ENCODE measurements at regions not wholly inside any gene's neighbourhood (a gene's known extent, or its start where the extent isn't known, plus 50 kb on each side); places are given as distances from the start of the nearest gene placed in this dataset.

DNA sequence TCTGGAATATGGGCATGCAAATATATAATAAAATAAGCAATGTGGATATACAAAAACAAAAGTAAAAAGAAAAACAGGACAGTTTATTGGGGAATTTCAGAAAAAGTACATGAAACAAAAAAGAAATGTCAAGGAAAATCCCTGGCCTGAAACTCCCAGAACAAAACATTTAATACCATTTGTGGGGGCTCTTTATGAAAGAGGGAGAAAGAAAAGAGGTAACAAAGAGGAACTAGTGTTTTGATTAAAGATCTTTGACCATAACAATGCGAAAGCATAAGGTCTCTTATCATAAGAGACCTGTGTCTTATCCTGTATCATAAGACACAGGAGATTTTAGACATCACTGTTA is 88.6 kb upstream of the ARID1B start:
- no peak overlapping the region for H3K4me2 ChIP-seq (ENCODE audit: low read depth, low read length)
- H3K79me2 ChIP-seq (ENCODE audit: low read length) = no peaks in the 10 kb centered on the region
- H3K36me3 ChIP-seq (replicated peaks; ENCODE audit: insufficient read depth, low read length) = no peaks in the 10 kb centered on the region
- no peaks in the 10 kb centered on the region for H3K9me2 ChIP-seq (replicated peaks; ENCODE audit: insufficient read depth, low read length)
- no peak overlapping the region for H3K27ac ChIP-seq (ENCODE audit: low read length)
- no peak overlapping the region for H3K9ac ChIP-seq (ENCODE audit: low read length)
- H3K4me3 ChIP-seq (ENCODE audit: low read length) = no peak overlapping the region
- no peak for TF ChIP-seq EZH2phosphoT487 (IDR thresholded peaks at IDR 0.05; ENCODE audit: low read length)
- TF ChIP-seq, protein P1, sequence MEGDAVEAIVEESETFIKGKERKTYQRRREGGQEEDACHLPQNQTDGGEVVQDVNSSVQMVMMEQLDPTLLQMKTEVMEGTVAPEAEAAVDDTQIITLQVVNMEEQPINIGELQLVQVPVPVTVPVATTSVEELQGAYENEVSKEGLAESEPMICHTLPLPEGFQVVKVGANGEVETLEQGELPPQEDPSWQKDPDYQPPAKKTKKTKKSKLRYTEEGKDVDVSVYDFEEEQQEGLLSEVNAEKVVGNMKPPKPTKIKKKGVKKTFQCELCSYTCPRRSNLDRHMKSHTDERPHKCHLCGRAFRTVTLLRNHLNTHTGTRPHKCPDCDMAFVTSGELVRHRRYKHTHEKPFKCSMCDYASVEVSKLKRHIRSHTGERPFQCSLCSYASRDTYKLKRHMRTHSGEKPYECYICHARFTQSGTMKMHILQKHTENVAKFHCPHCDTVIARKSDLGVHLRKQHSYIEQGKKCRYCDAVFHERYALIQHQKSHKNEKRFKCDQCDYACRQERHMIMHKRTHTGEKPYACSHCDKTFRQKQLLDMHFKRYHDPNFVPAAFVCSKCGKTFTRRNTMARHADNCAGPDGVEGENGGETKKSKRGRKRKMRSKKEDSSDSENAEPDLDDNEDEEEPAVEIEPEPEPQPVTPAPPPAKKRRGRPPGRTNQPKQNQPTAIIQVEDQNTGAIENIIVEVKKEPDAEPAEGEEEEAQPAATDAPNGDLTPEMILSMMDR (IDR thresholded peaks at IDR 0.05; ENCODE audit: low read length) = no peak
- no peak for TF ChIP-seq EZH2 (optimal IDR thresholded peaks at IDR 0.05; ENCODE audit: low read depth, low read length)
- no peak overlapping the region for H2AFZ ChIP-seq (ENCODE audit: low read length)
- H4K20me1 ChIP-seq (ENCODE audit: insufficient read depth, low read length) = no peaks in the 10 kb centered on the region
- DNase-seq = no peak
- H3K4me1 ChIP-seq (ENCODE audit: low read length) = peaks cover 7% of the 10 kb centered on the region
- H3K9me3 ChIP-seq (replicated peaks; ENCODE audit: insufficient read depth, low read length) = no peaks in the 10 kb centered on the region
- H3F3A ChIP-seq (ENCODE audit: insufficient read depth, low read length) = peaks cover 9% of the 10 kb centered on the region
- no peaks in the 10 kb centered on the region for H3K27me3 ChIP-seq (replicated peaks; ENCODE audit: insufficient read depth, low read length)

DNA sequence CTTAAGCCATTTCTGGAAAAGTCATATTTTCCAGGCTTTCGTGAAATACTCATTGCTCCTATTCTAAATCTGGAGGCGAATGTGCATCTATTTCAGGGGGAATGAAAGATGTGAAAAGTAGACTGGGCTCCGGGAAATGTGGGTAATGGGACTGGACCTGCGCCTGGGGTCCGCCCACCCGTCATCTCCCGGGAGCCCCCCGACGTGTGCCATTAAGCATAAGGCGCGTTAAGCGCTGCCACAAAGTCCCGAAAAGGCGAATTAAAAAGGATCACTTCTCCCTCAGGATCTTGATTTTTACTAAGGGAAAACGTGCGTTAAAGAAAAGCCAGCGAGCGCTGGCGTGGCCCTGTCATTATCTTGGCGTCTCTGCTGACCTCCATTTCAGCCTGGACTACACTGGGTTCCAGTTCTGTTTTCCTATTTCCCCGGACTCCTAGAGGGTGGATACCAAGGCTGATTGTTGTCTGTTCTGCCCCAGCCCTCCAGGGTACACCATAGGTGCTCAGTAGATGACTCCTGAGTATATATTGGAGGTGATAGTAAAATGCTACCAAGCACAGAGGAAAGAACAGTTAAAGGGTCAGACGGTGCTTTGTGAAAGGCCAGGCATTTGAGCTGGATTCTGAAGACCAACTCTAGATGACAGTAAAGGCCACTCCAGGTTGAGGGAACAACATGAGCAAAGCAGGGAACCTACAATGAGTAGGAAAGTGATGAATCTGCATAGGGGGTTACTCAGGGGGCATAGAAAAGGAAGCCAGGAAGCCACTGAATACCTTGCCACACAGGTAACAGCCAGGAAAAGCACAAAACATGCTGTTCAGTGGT is 89.2 kb upstream of the ARID1B start:
- Histone ChIP-seq H3K4me1 (ENCODE audit: low read length) (peaks cover 7% of the 10 kb centered on the region), H3K9ac (ENCODE audit: low read length) (peak overlapping the region; percentile 50; the same call in 1 of the 2 replicates), H3K4me2 (ENCODE audit: low read depth, low read length) (peak overlapping the region; percentile 65), H3K36me3 (replicated peaks; ENCODE audit: insufficient read depth, low read length) (no peaks in the 10 kb centered on the region), H3K79me2 (ENCODE audit: low read length) (no peaks in the 10 kb centered on the region), H3K9me2 (replicated peaks; ENCODE audit: insufficient read depth, low read length) (no peaks in the 10 kb centered on the region), H3K4me3 (ENCODE audit: low read length) (peak overlapping the region; percentile 64), H3K27me3 (replicated peaks; ENCODE audit: insufficient read depth, low read length) (no peaks in the 10 kb centered on the region), H4K20me1 (ENCODE audit: insufficient read depth, low read length) (no peaks in the 10 kb centered on the region), H2AFZ (ENCODE audit: low read length) (peak overlapping the region; percentile 56; the same call in 1 of the 2 replicates), H3K27ac (ENCODE audit: low read length) (no peak overlapping the region), H3K9me3 (replicated peaks; ENCODE audit: insufficient read depth, low read length) (no peaks in the 10 kb centered on the region), H3F3A (ENCODE audit: insufficient read depth, low read length) (peaks cover 9% of the 10 kb centered on the region)
- TF ChIP-seq EZH2phosphoT487 (IDR thresholded peaks at IDR 0.05; ENCODE audit: low read length) = no peak
- DNase-seq = no peak

DNA sequence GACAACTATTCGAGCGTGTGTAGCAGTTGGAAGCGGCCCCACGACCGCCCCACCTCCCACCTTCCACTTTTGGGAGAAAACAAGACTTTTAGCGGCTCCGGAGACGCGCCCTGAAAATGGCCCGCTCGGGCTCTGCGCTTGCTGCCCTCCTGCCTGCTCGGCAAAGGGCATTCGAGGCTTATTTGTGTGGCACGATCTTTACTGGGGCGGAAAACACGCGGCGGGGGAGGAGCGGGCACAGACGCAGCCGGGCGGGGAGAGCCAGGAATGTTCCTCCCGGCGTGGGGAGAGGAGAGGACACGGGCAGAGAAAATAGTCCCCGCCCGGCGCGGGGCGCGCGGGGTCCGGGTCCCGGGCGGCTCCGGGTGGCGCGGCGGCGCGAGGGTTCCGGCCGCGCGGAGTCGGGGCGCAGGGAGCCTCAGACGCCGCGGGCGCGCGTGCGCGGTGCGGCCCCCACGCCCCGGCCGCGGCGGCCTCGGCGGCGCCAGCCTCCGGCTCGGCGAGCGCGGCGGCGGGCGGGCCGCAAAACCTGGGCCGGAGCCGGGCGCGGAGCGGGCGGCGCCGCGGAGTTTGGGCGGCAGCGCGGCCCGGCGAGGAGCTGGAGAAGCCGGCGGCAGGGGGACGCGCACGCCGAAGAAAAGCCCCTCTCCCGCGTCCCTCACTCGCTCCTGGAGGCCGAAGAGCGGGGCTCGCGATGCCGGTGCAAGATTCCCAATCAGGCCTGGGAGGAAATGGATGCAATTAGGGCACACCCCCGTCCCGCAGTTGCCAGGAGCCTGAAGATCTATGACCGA is 90.0 kb upstream of the ARID1B start:
- Histone ChIP-seq H2AFZ (ENCODE audit: low read length) (peak overlapping the region; percentile 56; the same call in 1 of the 2 replicates), H3K36me3 (replicated peaks; ENCODE audit: insufficient read depth, low read length) (no peaks in the 10 kb centered on the region), H3K4me1 (ENCODE audit: low read length) (peaks cover 7% of the 10 kb centered on the region), H3K9ac (ENCODE audit: low read length) (peak overlapping the region; percentile 87), H4K20me1 (ENCODE audit: insufficient read depth, low read length) (no peaks in the 10 kb centered on the region), H3K27ac (ENCODE audit: low read length) (peak overlapping the region; percentile 92), H3K79me2 (ENCODE audit: low read length) (no peaks in the 10 kb centered on the region), H3K9me2 (replicated peaks; ENCODE audit: insufficient read depth, low read length) (no peaks in the 10 kb centered on the region), H3K4me2 (ENCODE audit: low read depth, low read length) (peak overlapping the region; percentile 67), H3K4me3 (ENCODE audit: low read length) (peak overlapping the region; percentile 77), H3K27me3 (replicated peaks; ENCODE audit: insufficient read depth, low read length) (no peaks in the 10 kb centered on the region), H3F3A (ENCODE audit: insufficient read depth, low read length) (peaks cover 9% of the 10 kb centered on the region), H3K9me3 (replicated peaks; ENCODE audit: insufficient read depth, low read length) (no peaks in the 10 kb centered on the region)
- DNase-seq = peak; percentile 61
- TF ChIP-seq EZH2phosphoT487 (IDR thresholded peaks at IDR 0.05; ENCODE audit: low read length) (no peak), EZH2 (optimal IDR thresholded peaks at IDR 0.05; ENCODE audit: low read depth, low read length) (no peak)
- TF ChIP-seq, protein P1 (IDR thresholded peaks at IDR 0.05; ENCODE audit: low read length) = no peak
